GM06990 (cell line): ENCODE measurements at regions not wholly inside any gene's neighbourhood (a gene's known extent, or its start where the extent isn't known, plus 50 kb on each side); places are given as distances from the start of the nearest gene placed in this dataset.

Source experiments
- DNase-seq: peaks from one replicate; pipeline ENCODE4 v3.0.0-alpha.2; 2011; ENCODE audit not compliant: insufficient read length; ENCODE audit errors: extremely low read depth
- H3K27me3 ChIP-seq: replicated peaks from 2 replicates; pipeline ENCODE4 v1.6.0; 2011; ENCODE audit warnings: low read length; ENCODE audit not compliant: control insufficient read depth, insufficient read depth
- H3K36me3 ChIP-seq: 2 replicates; pipeline ENCODE4 v1.5.1; 2011; ENCODE audit warnings: low read length; ENCODE audit not compliant: control insufficient read depth, insufficient read depth
- H3K4me3 ChIP-seq: replicated peaks from 2 replicates; pipeline ENCODE4 v1.5.1; 2011; ENCODE audit warnings: low read depth, mild to moderate bottlenecking, control low read depth, low read length
- TF ChIP-seq, protein P1 (sequence below): IDR thresholded peaks from 2 replicates; pipeline ENCODE4 v1.5.1; 2011; ENCODE audit warnings: low read length, control low read depth, mild to moderate bottlenecking, inconsistent platforms; ENCODE audit not compliant: insufficient read depth, poor library complexity, severe bottlenecking

DNA sequence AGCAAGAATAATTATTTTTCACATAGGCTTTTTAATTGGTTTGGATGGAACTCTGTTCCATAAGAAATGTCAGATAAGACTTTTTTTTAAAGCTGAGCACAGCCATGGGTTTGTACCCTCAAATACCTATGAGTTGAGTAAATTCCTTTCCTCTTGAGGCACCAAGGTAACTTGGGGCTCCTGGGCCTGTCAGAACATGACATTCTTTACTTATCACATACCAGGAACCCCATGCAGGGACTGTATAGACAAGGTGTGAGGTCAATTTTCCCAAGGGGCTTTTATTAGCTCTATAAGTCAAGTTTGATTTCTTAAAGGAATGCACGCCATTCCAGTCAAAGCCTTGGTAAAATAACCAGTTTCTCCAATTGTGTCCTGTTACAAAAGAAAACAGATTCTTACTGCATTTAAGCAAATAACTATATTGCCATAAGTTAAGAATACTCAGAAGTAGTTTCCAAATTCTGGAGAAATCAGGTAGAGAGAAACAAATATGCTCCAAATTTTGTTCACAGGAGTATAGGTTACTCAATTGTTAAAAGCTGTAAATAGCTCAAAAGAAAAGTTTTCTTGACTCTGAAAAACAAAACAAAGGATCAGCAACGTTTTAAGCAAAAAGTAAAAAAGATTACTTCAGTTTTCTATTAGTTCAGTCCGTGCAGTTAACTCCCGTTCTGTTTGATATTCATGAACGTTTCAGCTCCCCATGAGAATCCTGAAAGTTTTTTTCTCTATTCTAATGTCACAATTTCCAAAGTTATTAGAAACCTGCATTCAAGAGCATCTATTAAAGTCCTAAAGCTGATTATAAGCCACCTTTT is 167.5 kb upstream of the NAMPT start:
- TF ChIP-seq, protein P1, sequence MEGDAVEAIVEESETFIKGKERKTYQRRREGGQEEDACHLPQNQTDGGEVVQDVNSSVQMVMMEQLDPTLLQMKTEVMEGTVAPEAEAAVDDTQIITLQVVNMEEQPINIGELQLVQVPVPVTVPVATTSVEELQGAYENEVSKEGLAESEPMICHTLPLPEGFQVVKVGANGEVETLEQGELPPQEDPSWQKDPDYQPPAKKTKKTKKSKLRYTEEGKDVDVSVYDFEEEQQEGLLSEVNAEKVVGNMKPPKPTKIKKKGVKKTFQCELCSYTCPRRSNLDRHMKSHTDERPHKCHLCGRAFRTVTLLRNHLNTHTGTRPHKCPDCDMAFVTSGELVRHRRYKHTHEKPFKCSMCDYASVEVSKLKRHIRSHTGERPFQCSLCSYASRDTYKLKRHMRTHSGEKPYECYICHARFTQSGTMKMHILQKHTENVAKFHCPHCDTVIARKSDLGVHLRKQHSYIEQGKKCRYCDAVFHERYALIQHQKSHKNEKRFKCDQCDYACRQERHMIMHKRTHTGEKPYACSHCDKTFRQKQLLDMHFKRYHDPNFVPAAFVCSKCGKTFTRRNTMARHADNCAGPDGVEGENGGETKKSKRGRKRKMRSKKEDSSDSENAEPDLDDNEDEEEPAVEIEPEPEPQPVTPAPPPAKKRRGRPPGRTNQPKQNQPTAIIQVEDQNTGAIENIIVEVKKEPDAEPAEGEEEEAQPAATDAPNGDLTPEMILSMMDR: no peak
- no peaks in the 10 kb centered on the region for H3K36me3 ChIP-seq
- no peak for DNase-seq
- H3K27me3 ChIP-seq: no peaks in the 10 kb centered on the region
- H3K4me3 ChIP-seq: no peak overlapping the region

DNA sequence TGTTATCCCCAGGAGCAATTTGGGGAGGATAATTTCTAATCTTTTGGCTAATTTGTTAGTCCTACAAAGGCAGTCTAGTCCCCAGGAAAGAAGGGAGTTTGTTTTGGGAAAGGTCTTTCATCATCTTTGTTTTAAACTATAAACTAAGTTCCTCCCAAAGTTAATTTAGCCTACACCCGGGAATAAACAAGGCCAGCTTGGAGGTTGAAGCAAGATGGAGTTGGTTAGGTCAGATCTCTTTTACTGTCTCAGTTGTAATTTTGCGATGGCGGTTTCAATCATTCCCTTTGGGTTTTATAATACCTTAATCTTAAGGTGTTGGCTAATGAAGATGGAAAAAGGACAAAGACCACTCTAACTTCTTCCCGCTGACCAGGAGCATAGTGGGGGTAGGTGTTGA is 166.4 kb upstream of the NAMPT start:
- no peak for DNase-seq
- H3K27me3 ChIP-seq: no peaks in the 10 kb centered on the region
- H3K4me3 ChIP-seq: no peak overlapping the region
- H3K36me3 ChIP-seq: no peaks in the 10 kb centered on the region
- TF ChIP-seq, protein P1: no peak

DNA sequence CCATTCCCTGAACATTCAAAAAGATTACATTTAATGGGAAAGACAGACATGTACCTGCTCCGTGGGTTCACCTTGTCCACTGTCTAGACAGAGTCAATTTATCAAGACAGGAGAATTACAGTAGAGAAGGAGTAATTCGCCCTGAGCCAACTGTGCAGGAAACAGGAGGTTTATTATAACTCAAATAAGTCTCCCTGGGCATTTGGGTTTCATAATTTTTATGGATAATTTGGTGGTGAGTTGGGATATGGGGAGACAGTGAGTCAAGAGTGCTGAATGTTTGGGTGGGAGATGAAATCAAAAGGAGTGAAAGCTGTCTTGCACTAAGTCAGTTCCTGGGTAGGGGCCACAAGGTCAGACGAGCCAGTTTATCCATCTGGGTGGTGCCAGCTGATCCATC is 165.9 kb upstream of the NAMPT start:
- no peaks in the 10 kb centered on the region for H3K36me3 ChIP-seq
- TF ChIP-seq, protein P1: no peak

DNA sequence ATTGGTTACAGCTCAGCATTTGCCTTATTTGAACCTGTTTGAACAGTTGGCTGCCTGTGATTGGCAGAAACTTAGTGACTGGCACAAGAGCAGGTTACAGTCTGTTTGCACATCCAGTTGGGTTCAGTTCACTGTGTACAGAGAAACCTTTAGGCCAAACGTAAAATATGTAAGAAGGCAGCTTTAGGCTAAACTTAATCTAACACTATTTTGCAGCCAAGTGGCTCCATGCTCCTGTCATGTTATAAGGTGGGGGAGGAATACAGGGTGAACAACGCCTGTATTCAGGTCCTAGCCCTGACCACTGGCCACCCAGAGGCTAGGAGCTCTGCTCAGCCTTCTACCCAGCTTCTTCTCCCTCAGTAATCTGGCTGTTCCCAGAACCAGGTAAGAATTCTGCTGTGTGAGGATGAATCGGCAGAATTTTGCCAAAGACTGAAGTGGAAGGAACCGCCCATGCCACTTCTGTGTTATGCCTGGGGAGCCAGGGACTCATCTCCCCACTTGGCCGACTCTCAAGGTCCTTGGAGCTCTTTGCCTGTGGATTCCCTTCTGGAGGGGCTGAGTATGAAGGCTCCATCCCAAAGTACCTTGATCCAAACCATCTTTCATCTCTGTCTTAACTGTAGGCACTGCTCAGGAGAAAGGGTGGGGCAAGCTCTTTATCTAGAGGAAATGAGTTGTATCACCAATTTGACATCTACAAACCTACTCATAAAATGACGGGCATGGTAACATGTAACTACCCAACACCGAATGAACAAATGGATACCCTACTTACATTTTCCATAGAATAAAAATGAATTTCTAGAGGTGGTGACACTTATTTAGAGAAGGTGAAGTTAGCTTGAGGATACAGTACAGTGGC is 164.4 kb upstream of the NAMPT start:
- DNase-seq: no peak
- TF ChIP-seq, protein P1: no peak
- Histone ChIP-seq H3K4me3 (no peak overlapping the region), H3K36me3 (no peaks in the 10 kb centered on the region), H3K27me3 (no peaks in the 10 kb centered on the region)

More for the DNA sequence above, 165.9 kb upstream of the NAMPT start:
- H3K4me3 ChIP-seq: no peak overlapping the region
- no peaks in the 10 kb centered on the region for H3K27me3 ChIP-seq
- DNase-seq: no peak

DNA sequence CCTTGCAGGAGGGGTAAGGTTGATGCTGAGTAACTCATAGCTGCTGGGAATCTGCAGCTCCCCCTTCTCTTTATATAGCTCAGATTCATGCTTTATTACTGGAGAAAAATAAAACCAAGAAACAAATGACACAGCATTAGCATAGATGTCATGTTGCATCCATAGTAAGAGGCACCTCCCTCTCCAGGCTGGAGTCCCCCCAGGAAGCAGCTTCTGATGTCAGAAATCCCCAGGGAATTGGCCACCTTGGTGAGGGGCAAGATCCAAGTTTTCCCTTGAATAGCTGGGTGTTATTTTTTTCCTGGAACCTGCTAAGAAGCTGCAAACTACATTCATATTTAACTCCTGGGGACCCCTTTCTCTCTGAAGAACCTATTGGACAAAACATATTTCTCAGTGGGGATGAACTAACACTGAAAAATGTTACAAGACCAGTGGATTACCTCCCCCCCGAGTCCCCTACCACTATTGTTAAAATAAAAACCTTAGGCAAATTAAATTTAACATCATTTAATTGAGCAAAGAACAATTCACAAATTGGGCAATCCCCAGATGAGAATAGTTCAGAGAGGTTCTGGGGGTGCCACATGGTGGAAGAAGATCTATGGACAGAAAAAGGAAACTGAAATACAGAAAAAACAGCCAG is 163.7 kb upstream of the NAMPT start:
- H3K36me3 ChIP-seq: no peaks in the 10 kb centered on the region
- H3K27me3 ChIP-seq: no peaks in the 10 kb centered on the region
- H3K4me3 ChIP-seq: no peak overlapping the region
- no peak for DNase-seq
- TF ChIP-seq, protein P1: no peak
